Activated CD8-positive, alpha-beta memory T cell treated with anti-CD3 and anti-CD28 coated beads for 4 hours (primary cell): ENCODE measurements at regions not wholly inside any gene's neighbourhood (a gene's known extent, or its start where the extent isn't known, plus 50 kb on each side); places are given as distances from the start of the nearest gene placed in this dataset.

Experiments
- DNase-seq, 2 donors: peaks; one replicate each; pipeline ENCODE4 v3.0.0-alpha.2; 2020; ENCODE audit warnings: low read depth in 2 of 2

- DNase-seq: no peak
These were observed 66.3 kb upstream of the TRIM2 start for GRCh38 chr4:153137677-153138630.

GRCh38 chr4:153138736-153139135 is 65.5 kb upstream of the TRIM2 start:
- no peak for DNase-seq

GRCh38 chr4:153140294-153140693 is 63.9 kb upstream of the TRIM2 start:
- no peak for DNase-seq

GRCh38 chr4:153141238-153141637 is 63.0 kb upstream of the TRIM2 start:
- no peak for DNase-seq

GRCh38 chr4:153142700-153143438 is 61.4 kb upstream of the TRIM2 start:
- DNase-seq: peak in 1 of 2 donors; percentile 7

GRCh38 chr4:153143527-153144348 is 60.5 kb upstream of the TRIM2 start:
- no peak for DNase-seq

- no peak for DNase-seq
These were observed 58.2 kb upstream of the TRIM2 start for GRCh38 chr4:153146031-153146430.

GRCh38 chr4:153146961-153147360 is 57.3 kb upstream of the TRIM2 start:
- no peak for DNase-seq

- no peak for DNase-seq
These were observed 55.5 kb upstream of the TRIM2 start for GRCh38 chr4:153148791-153149190.

GRCh38 chr4:153151535-153152455 is 52.4 kb upstream of the TRIM2 start:
- no peak for DNase-seq

GRCh38 chr4:153152501-153153338 is 51.5 kb upstream of the TRIM2 start:
- DNase-seq: peak; percentile 14 to 19

GRCh38 chr4:153153339-153153871 is 50.8 kb upstream of the TRIM2 start:
- DNase-seq: peak; percentile 31 to 48

GRCh38 chr4:153154007-153154975 is 50.0 kb upstream of the TRIM2 start:
- no peak for DNase-seq
